ENCODE measurements at regions not wholly inside any gene's neighbourhood (a gene's known extent, or its start where the extent isn't known, plus 50 kb on each side); places are given as distances from the start of the nearest gene placed in this dataset.

- TF ChIP-seq CTCF (IDR thresholded peaks at IDR 0.05; ENCODE audit: low read depth, low read length) (no peak), EZH2phosphoT487 (IDR thresholded peaks at IDR 0.05; ENCODE audit: low read depth) (no peak)
Measured at GRCh38 chr1:199593475-199593874, 434.0 kb upstream of the NR5A2 start.

All from OCI-LY3 (cell line).